ENCODE measurements at regions not wholly inside any gene's neighbourhood (a gene's known extent, or its start where the extent isn't known, plus 50 kb on each side); places are given as distances from the start of the nearest gene placed in this dataset.
"Not testable (repeated sequence)": the region's sequence is repeated elsewhere in the genome, so short reads cannot be mapped to it uniquely, and the experiment has no call there.

DNA sequence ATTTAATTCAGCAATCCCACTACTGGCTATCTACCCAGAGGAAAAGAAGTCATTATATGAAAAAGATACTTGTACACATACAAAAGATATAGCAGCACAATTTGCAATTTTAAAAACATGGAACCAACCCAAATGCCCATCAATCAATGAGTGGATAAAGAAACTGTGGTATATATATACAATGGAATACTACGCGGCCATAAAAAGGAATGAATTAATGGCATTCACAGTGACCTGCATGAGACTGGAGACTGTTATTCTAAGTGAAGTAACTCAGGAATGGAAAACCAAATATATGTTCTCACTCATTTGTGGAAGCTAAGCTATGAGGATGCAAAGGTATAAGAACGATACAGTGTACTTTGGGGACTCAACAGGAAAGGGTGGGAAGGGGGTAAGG is 102.8 kb upstream of the KCNMA1 start:
- not testable (repeated sequence) for H3K4me1 ChIP-seq, H3K27ac ChIP-seq, H3K4me3 ChIP-seq, H3K27me3 ChIP-seq, H3K36me3 ChIP-seq, DNase-seq, H3K9me3 ChIP-seq

DNA sequence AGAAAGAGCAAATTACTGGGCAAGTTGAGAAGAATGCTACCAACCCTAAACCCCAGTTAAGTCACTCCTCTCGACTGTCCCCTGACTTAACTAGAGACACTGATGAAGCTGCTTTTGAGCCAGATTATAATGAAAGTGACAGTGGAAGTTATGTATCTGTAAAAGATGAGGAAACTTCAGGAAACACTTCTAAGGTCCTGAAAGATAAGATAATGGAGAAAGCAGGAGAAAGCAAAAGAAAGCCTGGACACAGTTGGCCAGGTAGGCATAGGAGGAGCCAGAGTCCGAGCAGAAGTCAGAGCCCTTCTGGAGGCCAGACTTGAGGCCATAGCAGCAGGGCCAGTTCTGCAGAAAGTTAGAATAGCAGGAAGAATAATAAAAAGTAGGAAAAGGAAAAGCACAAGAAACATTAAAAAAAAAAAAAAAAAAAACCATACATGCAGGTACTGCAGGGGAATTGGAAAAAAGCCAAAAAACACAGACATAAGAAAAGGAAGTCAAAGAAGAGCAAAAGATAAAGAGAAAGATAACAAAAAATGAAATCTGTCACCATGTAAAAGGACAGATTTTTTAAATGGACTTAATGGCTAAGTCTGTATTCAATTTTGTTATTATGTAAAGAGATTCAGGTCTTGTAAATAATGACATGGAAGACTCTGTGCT is 101.0 kb upstream of the KCNMA1 start:
- no peaks in the 10 kb centered on the region for H3K27me3 ChIP-seq
- no peak overlapping the region for H3K4me3 ChIP-seq
- TF ChIP-seq, protein P1, sequence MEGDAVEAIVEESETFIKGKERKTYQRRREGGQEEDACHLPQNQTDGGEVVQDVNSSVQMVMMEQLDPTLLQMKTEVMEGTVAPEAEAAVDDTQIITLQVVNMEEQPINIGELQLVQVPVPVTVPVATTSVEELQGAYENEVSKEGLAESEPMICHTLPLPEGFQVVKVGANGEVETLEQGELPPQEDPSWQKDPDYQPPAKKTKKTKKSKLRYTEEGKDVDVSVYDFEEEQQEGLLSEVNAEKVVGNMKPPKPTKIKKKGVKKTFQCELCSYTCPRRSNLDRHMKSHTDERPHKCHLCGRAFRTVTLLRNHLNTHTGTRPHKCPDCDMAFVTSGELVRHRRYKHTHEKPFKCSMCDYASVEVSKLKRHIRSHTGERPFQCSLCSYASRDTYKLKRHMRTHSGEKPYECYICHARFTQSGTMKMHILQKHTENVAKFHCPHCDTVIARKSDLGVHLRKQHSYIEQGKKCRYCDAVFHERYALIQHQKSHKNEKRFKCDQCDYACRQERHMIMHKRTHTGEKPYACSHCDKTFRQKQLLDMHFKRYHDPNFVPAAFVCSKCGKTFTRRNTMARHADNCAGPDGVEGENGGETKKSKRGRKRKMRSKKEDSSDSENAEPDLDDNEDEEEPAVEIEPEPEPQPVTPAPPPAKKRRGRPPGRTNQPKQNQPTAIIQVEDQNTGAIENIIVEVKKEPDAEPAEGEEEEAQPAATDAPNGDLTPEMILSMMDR (IDR thresholded peaks at IDR 0.05): no peak
- TF ChIP-seq POLR2A (IDR thresholded peaks at IDR 0.05): no peak
- no peaks in the 10 kb centered on the region for H3K36me3 ChIP-seq
- H3K27ac ChIP-seq: no peak overlapping the region
- no peaks in the 10 kb centered on the region for H3K4me1 ChIP-seq
- peaks cover 0 to 5% (median 0%) of the 10 kb centered on the region in 4 donors for H3K9me3 ChIP-seq
- no peak for DNase-seq

DNA sequence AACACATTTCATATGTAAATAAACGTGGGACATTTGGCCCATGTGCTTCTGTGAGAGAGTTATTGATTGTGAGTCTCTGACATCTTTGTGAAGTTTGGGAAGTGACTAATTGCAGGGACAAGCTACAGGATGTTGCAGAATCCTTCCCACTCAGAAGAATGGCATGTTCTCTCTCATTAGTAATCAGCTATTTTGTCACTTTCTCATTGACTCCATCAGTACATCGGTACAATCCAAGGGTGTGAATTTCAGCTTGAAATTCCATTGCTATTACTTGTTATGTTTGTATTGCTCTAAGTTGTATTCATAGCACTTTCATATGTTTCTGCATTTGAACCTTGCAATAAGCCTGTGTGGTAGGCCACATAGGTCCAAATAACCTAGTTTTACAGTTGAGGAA is 100.0 kb upstream of the KCNMA1 start:
- no peaks in the 10 kb centered on the region for H3K4me1 ChIP-seq
- H3K4me3 ChIP-seq: no peak overlapping the region
- TF ChIP-seq POLR2A (IDR thresholded peaks at IDR 0.05): no peak
- TF ChIP-seq, protein P1 (IDR thresholded peaks at IDR 0.05): no peak
- no peaks in the 10 kb centered on the region for H3K36me3 ChIP-seq
- no peak overlapping the region for H3K27ac ChIP-seq
- DNase-seq: no peak
- no peaks in the 10 kb centered on the region for H3K27me3 ChIP-seq
- peaks cover 0 to 5% (median 0%) of the 10 kb centered on the region in 4 donors for H3K9me3 ChIP-seq

DNA sequence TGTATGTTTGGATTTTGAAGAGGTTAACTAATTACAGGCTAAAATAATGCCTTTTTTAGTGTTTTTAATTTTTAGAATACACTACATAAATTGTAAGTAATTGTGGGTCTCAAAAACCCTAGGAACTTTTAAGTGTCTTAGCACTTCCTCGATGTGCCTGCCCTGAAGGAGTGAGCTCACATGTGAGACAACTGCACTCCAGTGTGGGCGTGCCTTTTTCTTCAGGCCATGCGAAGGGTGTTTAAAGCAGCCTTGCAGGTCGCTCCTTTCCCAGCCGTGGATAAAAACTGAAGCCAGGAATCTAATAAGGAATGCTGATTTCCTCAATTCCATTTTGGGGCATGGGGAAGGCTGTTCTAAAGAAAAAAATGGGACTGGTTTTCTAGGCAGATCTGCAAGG is 97.5 kb upstream of the KCNMA1 start:
- H3K9me3 ChIP-seq, H3K36me3 ChIP-seq, H3K27ac ChIP-seq, H3K27me3 ChIP-seq, DNase-seq, H3K4me1 ChIP-seq, H3K4me3 ChIP-seq: not testable (repeated sequence)

DNA sequence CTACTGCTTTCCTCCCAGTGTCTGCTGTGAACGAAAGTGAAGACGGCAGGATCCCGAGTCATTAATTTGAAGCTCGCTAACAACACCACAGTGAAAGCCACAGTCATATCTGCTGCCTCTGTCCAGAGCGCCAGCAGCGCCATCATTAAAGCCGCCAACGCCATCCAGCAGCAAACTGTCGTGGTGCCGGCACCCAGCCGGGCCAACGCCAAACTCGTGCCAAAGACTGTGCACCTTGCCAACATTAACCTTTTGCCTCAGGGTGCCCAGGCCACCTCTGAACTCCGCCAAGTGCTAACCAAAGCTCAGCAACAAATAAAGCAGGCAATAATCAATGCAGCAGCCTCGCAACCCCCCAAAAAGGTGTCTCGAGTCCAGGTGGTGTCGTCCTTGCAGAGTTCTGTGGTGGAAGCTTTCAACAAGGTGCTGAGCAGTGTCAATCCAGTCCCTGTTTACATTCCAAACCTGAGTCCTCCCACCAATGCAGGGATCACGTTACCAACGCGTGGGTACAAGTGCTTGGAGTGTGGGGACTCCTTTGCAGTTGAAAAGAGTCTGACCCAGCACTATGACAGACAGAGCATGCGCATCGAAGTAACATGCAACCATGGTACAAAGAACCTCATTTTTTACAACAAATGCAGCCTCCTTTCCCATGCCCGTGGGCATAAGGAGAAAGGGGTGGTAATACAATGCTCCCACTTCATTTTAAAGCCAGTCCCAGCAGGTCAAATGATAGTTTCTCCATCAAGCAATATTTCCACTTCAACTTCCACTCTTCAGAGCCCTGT is 94.8 kb upstream of the KCNMA1 start:
- Histone ChIP-seq H3K27ac (no peak overlapping the region), H3K36me3 (no peaks in the 10 kb centered on the region), H3K27me3 (no peaks in the 10 kb centered on the region), H3K4me1 (no peaks in the 10 kb centered on the region), H3K4me3 (no peak overlapping the region), H3K9me3 (peaks cover 0 to 5% (median 0%) of the 10 kb centered on the region in 4 donors)
- TF ChIP-seq, protein P1 (IDR thresholded peaks at IDR 0.05): no peak
- no peak for TF ChIP-seq POLR2A (IDR thresholded peaks at IDR 0.05)
- no peak for DNase-seq

DNA sequence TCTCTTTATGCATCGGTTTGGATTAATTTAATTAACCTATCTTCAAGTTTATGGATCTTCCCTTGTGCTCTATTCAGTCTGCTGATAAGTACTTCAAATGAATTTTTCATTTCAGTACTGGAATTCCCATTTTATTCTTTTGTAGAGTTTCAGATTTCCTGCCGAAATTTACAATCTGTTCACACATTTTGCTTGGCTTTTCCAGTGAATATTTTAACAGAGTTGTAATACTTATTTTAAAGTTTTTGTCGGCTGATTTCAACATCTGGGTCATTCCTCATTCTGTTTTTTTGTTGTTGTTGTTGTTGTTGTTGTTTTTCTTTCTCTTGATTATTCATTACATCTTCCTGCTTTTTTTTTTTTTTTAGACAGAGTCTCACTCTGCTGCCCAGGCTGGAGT is 89.9 kb upstream of the KCNMA1 start:
- H3K27ac ChIP-seq: no peak overlapping the region
- H3K27me3 ChIP-seq: no peaks in the 10 kb centered on the region
- DNase-seq: no peak
- no peaks in the 10 kb centered on the region for H3K36me3 ChIP-seq
- H3K4me3 ChIP-seq: no peak overlapping the region
- TF ChIP-seq, protein P1 (IDR thresholded peaks at IDR 0.05): no peak
- no peak for TF ChIP-seq POLR2A (IDR thresholded peaks at IDR 0.05)
- no peaks in the 10 kb centered on the region for H3K4me1 ChIP-seq
- no peaks in the 10 kb centered on the region for H3K9me3 ChIP-seq
